ENCODE measurements at regions not wholly inside any gene's neighbourhood (a gene's known extent, or its start where the extent isn't known, plus 50 kb on each side); places are given as distances from the start of the nearest gene placed in this dataset.

- Histone ChIP-seq H3K79me1 (ENCODE audit: low read length) (no peaks in the 10 kb centered on the region), H3K9ac (ENCODE audit: low read length) (no peak overlapping the region), H3K36me3 (ENCODE audit: control insufficient read depth in 1 of 2, insufficient read depth in 2 of 2, low read length in 2 of 2) (no peaks in the 10 kb centered on the region), H3K14ac (ENCODE audit: low read length) (no peak overlapping the region), H3K79me2 (ENCODE audit: control insufficient read depth, insufficient read depth, low read length, poor library complexity) (no peaks in the 10 kb centered on the region), H3K4me2 (ENCODE audit: low read length) (no peak overlapping the region), H3K27me3 (ENCODE audit: insufficient read depth, low read length) (no peaks in the 10 kb centered on the region), H3K18ac (ENCODE audit: low read length) (no peak overlapping the region), H2AFZ (ENCODE audit: insufficient read depth, low read length, poor library complexity) (no peak overlapping the region), H2BK120ac (ENCODE audit: insufficient read depth, low read length, poor library complexity) (no peak overlapping the region), H3K4me3 (ENCODE audit: low read depth, low read length) (no peak overlapping the region), H3K4ac (ENCODE audit: low read depth, low read length) (no peak overlapping the region), H2AK5ac (ENCODE audit: low read length) (no peak overlapping the region), H4K12ac (ENCODE audit: low read depth, low read length) (no peak overlapping the region), H3K4me1 (ENCODE audit: control insufficient read depth in 1 of 2, insufficient read depth in 2 of 2, low read length in 2 of 2) (no peaks in the 10 kb centered on the region), H4K8ac (ENCODE audit: low read depth, low read length) (no peak overlapping the region), H2BK5ac (ENCODE audit: low read depth, low read length, poor library complexity) (no peak overlapping the region), H3K9me3 (ENCODE audit: insufficient read depth, low read depth, low read length) (no peaks in the 10 kb centered on the region), H3K27ac (ENCODE audit: low read depth, low read length) (no peak overlapping the region), H2BK12ac (ENCODE audit: low read length) (no peak overlapping the region), H4K91ac (ENCODE audit: low read depth, low read length) (no peak overlapping the region), H3K23ac (ENCODE audit: low read length) (no peak overlapping the region)
- no peak for DNase-seq
Measured at GRCh38 chr9:27722866-27723265, 149.6 kb upstream of the C9orf72 start.

GRCh38 chr9:27726244-27727081, 153.2 kb upstream of the C9orf72 start:
- Histone ChIP-seq H2BK120ac (ENCODE audit: insufficient read depth, low read length, poor library complexity) (no peak overlapping the region), H3K14ac (ENCODE audit: low read length) (no peak overlapping the region), H3K9me3 (ENCODE audit: insufficient read depth, low read depth, low read length) (no peaks in the 10 kb centered on the region), H3K27ac (ENCODE audit: low read depth, low read length) (no peak overlapping the region), H3K4ac (ENCODE audit: low read depth, low read length) (no peak overlapping the region), H2BK5ac (ENCODE audit: low read depth, low read length, poor library complexity) (no peak overlapping the region), H2AK5ac (ENCODE audit: low read length) (no peak overlapping the region), H2BK12ac (ENCODE audit: low read length) (no peak overlapping the region), H4K91ac (ENCODE audit: low read depth, low read length) (no peak overlapping the region), H4K12ac (ENCODE audit: low read depth, low read length) (no peak overlapping the region), H3K4me2 (ENCODE audit: low read length) (no peak overlapping the region), H4K8ac (ENCODE audit: low read depth, low read length) (no peak overlapping the region), H3K79me2 (ENCODE audit: control insufficient read depth, insufficient read depth, low read length, poor library complexity) (no peaks in the 10 kb centered on the region), H3K23ac (ENCODE audit: low read length) (no peak overlapping the region), H3K4me3 (ENCODE audit: low read depth, low read length) (no peak overlapping the region), H3K9ac (ENCODE audit: low read length) (no peak overlapping the region), H3K79me1 (ENCODE audit: low read length) (no peaks in the 10 kb centered on the region), H3K27me3 (ENCODE audit: insufficient read depth, low read length) (no peaks in the 10 kb centered on the region), H2AFZ (ENCODE audit: insufficient read depth, low read length, poor library complexity) (no peak overlapping the region), H3K18ac (ENCODE audit: low read length) (no peak overlapping the region), H3K36me3 (ENCODE audit: control insufficient read depth in 1 of 2, insufficient read depth in 2 of 2, low read length in 2 of 2) (no peaks in the 10 kb centered on the region), H3K4me1 (ENCODE audit: control insufficient read depth in 1 of 2, insufficient read depth in 2 of 2, low read length in 2 of 2) (no peaks in the 10 kb centered on the region)
- DNase-seq = peak; percentile 63 to 85
- WGBS (ENCODE audit: extremely low coverage, insufficient coverage, insufficient read length) = no CpG with 5 or more reads among the region's 4 CpGs

DNA sequence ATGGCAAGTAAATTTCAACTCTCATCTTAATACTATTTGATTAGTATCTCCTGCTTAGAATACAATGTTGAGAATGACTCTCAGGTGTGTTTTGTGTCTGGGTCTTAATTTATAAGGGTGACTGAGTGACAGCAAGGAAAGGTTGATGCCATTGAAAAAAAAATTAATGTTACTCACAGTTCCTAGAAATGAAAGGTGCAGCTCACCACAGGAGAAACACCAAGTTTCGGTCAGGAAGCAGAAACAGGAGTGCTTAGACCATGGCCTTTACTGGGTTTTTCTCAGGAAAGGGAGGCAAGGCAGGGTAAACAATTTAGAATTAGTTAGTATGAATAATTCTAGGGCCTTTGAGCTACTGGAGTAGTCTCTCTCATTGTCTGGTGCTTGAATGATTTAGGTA, 159.2 kb upstream of the C9orf72 start:
- no peaks in the 10 kb centered on the region for H3K4me1 ChIP-seq (ENCODE audit: control insufficient read depth in 1 of 2, insufficient read depth in 2 of 2, low read length in 2 of 2)
- no peak overlapping the region for H3K14ac ChIP-seq (ENCODE audit: low read length)
- H3K18ac ChIP-seq (ENCODE audit: low read length) = no peak overlapping the region
- no peak overlapping the region for H3K23ac ChIP-seq (ENCODE audit: low read length)
- H3K4ac ChIP-seq (ENCODE audit: low read depth, low read length) = no peak overlapping the region
- no peak overlapping the region for H2AK5ac ChIP-seq (ENCODE audit: low read length)
- H4K12ac ChIP-seq (ENCODE audit: low read depth, low read length) = no peak overlapping the region
- no CpG with 5 or more reads among the region's 1 CpG for WGBS (ENCODE audit: extremely low coverage, insufficient coverage, insufficient read length)
- H2BK5ac ChIP-seq (ENCODE audit: low read depth, low read length, poor library complexity) = no peak overlapping the region
- no peaks in the 10 kb centered on the region for H3K9me3 ChIP-seq (ENCODE audit: insufficient read depth, low read depth, low read length)
- H3K27me3 ChIP-seq (ENCODE audit: insufficient read depth, low read length) = no peaks in the 10 kb centered on the region
- H2AFZ ChIP-seq (ENCODE audit: insufficient read depth, low read length, poor library complexity) = no peak overlapping the region
- no peaks in the 10 kb centered on the region for H3K79me2 ChIP-seq (ENCODE audit: control insufficient read depth, insufficient read depth, low read length, poor library complexity)
- no peak overlapping the region for H4K8ac ChIP-seq (ENCODE audit: low read depth, low read length)
- DNase-seq = no peak
- H3K4me3 ChIP-seq (ENCODE audit: low read depth, low read length) = no peak overlapping the region
- H3K36me3 ChIP-seq (ENCODE audit: control insufficient read depth in 1 of 2, insufficient read depth in 2 of 2, low read length in 2 of 2) = no peaks in the 10 kb centered on the region
- no peak overlapping the region for H2BK120ac ChIP-seq (ENCODE audit: insufficient read depth, low read length, poor library complexity)
- H2BK12ac ChIP-seq (ENCODE audit: low read length) = no peak overlapping the region
- no peak overlapping the region for H3K9ac ChIP-seq (ENCODE audit: low read length)
- no peak overlapping the region for H3K4me2 ChIP-seq (ENCODE audit: low read length)
- H4K91ac ChIP-seq (ENCODE audit: low read depth, low read length) = no peak overlapping the region
- H3K79me1 ChIP-seq (ENCODE audit: low read length) = no peaks in the 10 kb centered on the region
- H3K27ac ChIP-seq (ENCODE audit: low read depth, low read length) = no peak overlapping the region

GRCh38 chr9:27743490-27743889, 170.2 kb upstream of the C9orf72 start:
- Histone ChIP-seq H3K18ac (ENCODE audit: low read length) (no peak overlapping the region), H2BK12ac (ENCODE audit: low read length) (no peak overlapping the region), H4K91ac (ENCODE audit: low read depth, low read length) (no peak overlapping the region), H3K79me2 (ENCODE audit: control insufficient read depth, insufficient read depth, low read length, poor library complexity) (no peaks in the 10 kb centered on the region), H4K12ac (ENCODE audit: low read depth, low read length) (no peak overlapping the region), H3K23ac (ENCODE audit: low read length) (no peak overlapping the region), H3K79me1 (ENCODE audit: low read length) (no peaks in the 10 kb centered on the region), H3K4me1 (ENCODE audit: control insufficient read depth in 1 of 2, insufficient read depth in 2 of 2, low read length in 2 of 2) (no peaks in the 10 kb centered on the region), H2BK5ac (ENCODE audit: low read depth, low read length, poor library complexity) (no peak overlapping the region), H3K9ac (ENCODE audit: low read length) (no peak overlapping the region), H3K14ac (ENCODE audit: low read length) (no peak overlapping the region), H4K8ac (ENCODE audit: low read depth, low read length) (no peak overlapping the region), H2AK5ac (ENCODE audit: low read length) (no peak overlapping the region), H3K4ac (ENCODE audit: low read depth, low read length) (no peak overlapping the region), H3K27ac (ENCODE audit: low read depth, low read length) (no peak overlapping the region), H2AFZ (ENCODE audit: insufficient read depth, low read length, poor library complexity) (no peak overlapping the region), H3K36me3 (ENCODE audit: control insufficient read depth in 1 of 2, insufficient read depth in 2 of 2, low read length in 2 of 2) (no peaks in the 10 kb centered on the region), H3K9me3 (ENCODE audit: insufficient read depth, low read depth, low read length) (no peaks in the 10 kb centered on the region), H3K27me3 (ENCODE audit: insufficient read depth, low read length) (no peaks in the 10 kb centered on the region), H2BK120ac (ENCODE audit: insufficient read depth, low read length, poor library complexity) (no peak overlapping the region), H3K4me3 (ENCODE audit: low read depth, low read length) (no peak overlapping the region), H3K4me2 (ENCODE audit: low read length) (no peak overlapping the region)
- WGBS (ENCODE audit: extremely low coverage, insufficient coverage, insufficient read length) = no CpG with 5 or more reads among the region's 1 CpG
- DNase-seq = no peak
